ENCODE measurements at regions not wholly inside any gene's neighbourhood (a gene's known extent, or its start where the extent isn't known, plus 50 kb on each side); places are given as distances from the start of the nearest gene placed in this dataset.

- Histone ChIP-seq H3K36me3 (ENCODE audit: low read depth) (no peaks in the 10 kb centered on the region), H3K9me3 (no peaks in the 10 kb centered on the region), H3K4me3 (no peak overlapping the region), H3K4me1 (ENCODE audit: low read depth) (no peaks in the 10 kb centered on the region)
- TF ChIP-seq CTCF (IDR thresholded peaks at IDR 0.05), result no peak
- intact Hi-C loops (cut with DNase I, micrococcal nuclease), result no loop called here
- DNase-seq (peak in 1 of 3 donors; percentile 5), ATAC-seq (no peak)
Observed at GRCh38 chr16:54588026-54588425, 301.4 kb upstream of the IRX3 start.

- Histone ChIP-seq H3K4me1 (ENCODE audit: low read depth) (no peaks in the 10 kb centered on the region), H3K36me3 (ENCODE audit: low read depth) (no peaks in the 10 kb centered on the region), H3K4me3 (no peak overlapping the region), H3K9me3 (no peaks in the 10 kb centered on the region)
- TF ChIP-seq CTCF (IDR thresholded peaks at IDR 0.05), result no peak
- intact Hi-C loops (cut with DNase I, micrococcal nuclease), result no loop called here
- DNase-seq (no peak), ATAC-seq (no peak)
Observed at GRCh38 chr16:54587176-54587515, 300.6 kb upstream of the IRX3 start.

DNA sequence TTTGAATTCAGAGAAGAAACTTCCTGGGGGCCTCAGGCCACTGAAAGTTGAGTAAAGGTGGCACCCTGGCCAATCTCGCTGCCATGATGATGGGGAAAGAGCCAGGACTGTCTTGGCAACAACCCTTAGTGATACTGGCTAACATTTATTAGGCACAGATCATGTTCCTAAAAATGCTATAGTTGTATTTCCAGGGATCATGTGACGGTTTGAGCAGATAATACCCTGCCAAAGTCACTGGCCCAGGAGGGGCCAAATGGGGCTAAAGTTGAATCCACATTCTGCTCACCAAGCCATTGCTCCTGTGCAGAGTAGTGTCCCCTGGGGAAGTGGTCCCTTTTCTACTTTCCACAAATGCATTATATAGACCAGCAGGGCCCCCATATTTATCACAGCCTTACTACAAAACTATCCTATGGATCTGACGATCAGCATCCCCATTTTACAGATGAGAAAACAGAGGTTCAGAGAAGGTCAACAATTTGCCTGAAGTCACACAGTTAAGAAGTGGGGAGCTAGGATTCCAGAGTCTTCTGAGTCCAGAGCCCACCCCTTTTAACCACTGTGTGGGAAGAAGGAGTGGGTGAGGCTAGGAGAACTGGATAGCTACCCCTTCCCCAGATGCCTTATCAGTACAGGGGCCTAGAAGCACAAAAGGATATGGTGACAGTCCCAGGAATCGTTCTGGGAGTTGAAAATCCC, 300.0 kb upstream of the IRX3 start:
- Histone ChIP-seq H3K36me3 (ENCODE audit: low read depth) (no peaks in the 10 kb centered on the region), H3K9me3 (no peaks in the 10 kb centered on the region), H3K4me3 (no peak overlapping the region), H3K4me1 (ENCODE audit: low read depth) (no peaks in the 10 kb centered on the region)
- no peak for TF ChIP-seq CTCF (IDR thresholded peaks at IDR 0.05)
- DNase-seq, result no peak
- intact Hi-C loops (cut with DNase I, micrococcal nuclease), result no loop called here
- ATAC-seq, result no peak

DNA sequence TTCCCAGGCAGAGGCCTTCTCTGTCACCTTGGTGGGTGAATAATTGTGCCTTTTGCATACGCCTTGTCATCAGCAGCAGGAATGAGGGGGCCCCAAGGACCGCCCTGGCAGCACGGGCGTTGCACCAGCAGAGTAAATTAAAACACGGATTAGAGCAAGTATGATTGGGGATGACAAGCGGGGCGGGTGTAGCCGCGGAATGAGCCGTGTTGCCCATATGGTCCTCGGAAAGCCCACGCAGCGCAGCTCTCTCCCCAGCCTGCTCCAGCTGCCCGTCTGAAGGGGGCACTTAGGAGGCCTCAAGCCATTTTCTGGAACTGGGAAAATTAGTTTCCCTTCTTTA, 299.4 kb upstream of the IRX3 start:
- Histone ChIP-seq H3K4me1 (ENCODE audit: low read depth) (no peaks in the 10 kb centered on the region), H3K36me3 (ENCODE audit: low read depth) (no peaks in the 10 kb centered on the region), H3K9me3 (no peaks in the 10 kb centered on the region), H3K4me3 (no peak overlapping the region)
- TF ChIP-seq CTCF (IDR thresholded peaks at IDR 0.05), result no peak
- DNase-seq (no peak), ATAC-seq (no peak)
- intact Hi-C loops (cut with DNase I, micrococcal nuclease), result no loop called here

DNA sequence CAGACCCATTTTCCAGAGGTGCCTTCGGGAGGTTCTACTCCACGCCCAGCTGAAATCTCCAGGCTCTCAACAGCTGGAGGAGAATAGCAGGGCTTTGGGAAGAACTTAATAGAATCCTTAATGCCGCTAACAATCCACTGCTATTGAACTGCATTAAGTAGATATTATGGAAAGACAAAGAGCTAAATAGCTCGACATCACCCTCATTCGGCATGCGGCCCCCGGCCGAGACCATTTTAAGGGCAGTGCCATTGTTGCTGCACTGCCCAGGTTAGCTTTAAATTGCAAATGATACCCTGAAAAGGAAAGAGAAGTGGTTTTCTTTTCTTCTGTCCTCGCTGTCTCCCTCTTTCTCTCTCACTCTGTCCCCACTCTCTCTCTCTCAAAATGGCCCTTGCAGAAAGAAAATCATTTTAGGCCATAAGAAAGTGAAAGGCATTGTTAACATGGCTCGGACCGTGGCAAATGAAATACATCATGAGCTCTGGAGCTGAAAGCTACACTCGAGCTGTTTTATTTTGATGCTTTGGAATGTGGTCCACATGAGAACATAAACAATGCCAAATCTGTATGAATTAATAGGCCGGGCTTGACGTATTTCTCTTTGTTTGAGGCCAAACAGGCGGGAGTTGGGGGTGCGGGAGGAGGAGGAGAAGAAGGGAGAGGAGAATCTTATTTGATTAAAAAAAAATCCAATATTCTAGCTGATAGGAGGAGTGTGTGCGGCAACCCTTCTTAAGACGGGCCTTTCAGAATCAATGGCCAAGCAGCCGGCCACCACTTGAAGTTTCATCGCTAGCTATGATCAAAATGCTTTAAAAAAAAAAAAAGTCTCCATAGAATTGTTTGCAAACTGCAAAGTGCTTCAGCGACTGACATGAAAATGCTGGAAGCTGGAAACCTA, 298.8 kb upstream of the IRX3 start:
- TF ChIP-seq CTCF (IDR thresholded peaks at IDR 0.05), result no peak
- no peak overlapping the region for H3K4me3 ChIP-seq
- DNase-seq (no peak), ATAC-seq (no peak)
- intact Hi-C loops (cut with DNase I, micrococcal nuclease), result no loop called here
- H3K36me3 ChIP-seq (ENCODE audit: low read depth), result no peaks in the 10 kb centered on the region
- H3K9me3 ChIP-seq, result no peaks in the 10 kb centered on the region
- no peaks in the 10 kb centered on the region for H3K4me1 ChIP-seq (ENCODE audit: low read depth)
